ENCODE measurements at regions not wholly inside any gene's neighbourhood (a gene's known extent, or its start where the extent isn't known, plus 50 kb on each side); places are given as distances from the start of the nearest gene placed in this dataset.

- DNase-seq: no peak
These were observed 361.3 kb upstream of the TMTC1 start for GRCh38 chr12:30144777-30145683.

- DNase-seq: no peak
These were observed 358.6 kb upstream of the TMTC1 start for GRCh38 chr12:30142301-30142700.

- DNase-seq: no peak
These were observed 354.7 kb upstream of the TMTC1 start for GRCh38 chr12:30138483-30138882.

- DNase-seq: no peak
These were observed 353.0 kb upstream of the TMTC1 start for GRCh38 chr12:30136696-30137095.

GRCh38 chr12:30135776-30136175, 352.0 kb upstream of the TMTC1 start:
- DNase-seq: no peak

GRCh38 chr12:30134229-30134628, 350.5 kb upstream of the TMTC1 start:
- no peak for DNase-seq

- no peak for DNase-seq
These were observed 343.2 kb upstream of the TMTC1 start for GRCh38 chr12:30126944-30127343.

- no peak for DNase-seq
These were observed 336.8 kb upstream of the TMTC1 start for GRCh38 chr12:30120522-30120921.

- DNase-seq: no peak
These were observed 333.7 kb upstream of the TMTC1 start for GRCh38 chr12:30117483-30117882.

- no peak for DNase-seq
These were observed 328.0 kb upstream of the TMTC1 start for GRCh38 chr12:30111719-30112118.

- DNase-seq: no peak
These were observed 327.3 kb upstream of the TMTC1 start for GRCh38 chr12:30110958-30111586.

GRCh38 chr12:30110498-30110897, 326.8 kb upstream of the TMTC1 start:
- no peak for DNase-seq

- no peak for DNase-seq
These were observed 324.9 kb upstream of the TMTC1 start for GRCh38 chr12:30108666-30109065.

- DNase-seq: no peak
These were observed 322.6 kb upstream of the TMTC1 start for GRCh38 chr12:30106204-30106965.

- no peak for DNase-seq
These were observed 321.8 kb upstream of the TMTC1 start for GRCh38 chr12:30105505-30105904.

GRCh38 chr12:30104971-30105370, 321.2 kb upstream of the TMTC1 start:
- no peak for DNase-seq

GRCh38 chr12:30100741-30101140, 317.0 kb upstream of the TMTC1 start:
- DNase-seq: no peak

GRCh38 chr12:30098677-30099076, 314.9 kb upstream of the TMTC1 start:
- DNase-seq: no peak

- DNase-seq: no peak
These were observed 311.8 kb upstream of the TMTC1 start for GRCh38 chr12:30095511-30095910.

GRCh38 chr12:30092983-30093617, 309.4 kb upstream of the TMTC1 start:
- DNase-seq: no peak

- DNase-seq: no peak
These were observed 306.5 kb upstream of the TMTC1 start for GRCh38 chr12:30090258-30090657.

- no peak for DNase-seq
These were observed 304.7 kb upstream of the TMTC1 start for GRCh38 chr12:30088259-30088995.
